Right lobe of liver (tissue), 4 donors: ENCODE measurements at regions not wholly inside any gene's neighbourhood (a gene's known extent, or its start where the extent isn't known, plus 50 kb on each side); places are given as distances from the start of the nearest gene placed in this dataset.

Experiments
- POLR2A ChIP-seq: fragments of 450-650 bp; IDR thresholded peaks from one replicate; pipeline ENCODE4 v1.6.1; 2017; ENCODE audit warnings: antibody characterized with exemption, mild to moderate bottlenecking
- TF ChIP-seq, protein P1 (sequence below), 4 donors: fragments of 200-600 bp in 3 of 4; fragments of 450-650 bp in 1 of 4; IDR thresholded peaks; one replicate each; pipeline versions ENCODE4 v1.5.1 to v1.8.0; 2016 to 2022; ENCODE audit warnings: antibody characterized with exemption in 4 of 4, mild to moderate bottlenecking in 2 of 4
- donor health status: DM: no; HTN: no; CAD: no.
- donor health status: DM: no; HTN: no; CAD: no.
- donor health status: DM: no; HTN: yes; CAD: no.

DNA sequence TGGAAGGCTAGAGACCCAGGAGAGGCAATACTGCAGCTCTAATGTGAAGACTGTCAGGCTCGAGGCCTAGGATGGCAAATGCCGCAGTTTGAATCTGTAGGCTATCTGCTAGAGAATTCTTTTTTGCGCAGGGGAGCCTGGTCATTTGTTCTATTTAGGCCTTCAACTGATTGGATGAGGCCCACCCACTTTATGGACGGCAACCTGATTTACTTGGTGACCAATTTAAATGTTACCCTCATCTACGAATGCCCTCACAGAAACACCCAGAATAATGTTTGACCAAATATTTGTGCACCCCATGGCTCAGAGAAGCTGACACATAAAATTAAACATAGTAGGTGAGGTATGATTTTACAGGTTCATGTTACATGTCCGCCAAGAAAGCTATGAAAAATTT is 300.7 kb upstream of the GRM7 start:
- TF ChIP-seq, protein P1, sequence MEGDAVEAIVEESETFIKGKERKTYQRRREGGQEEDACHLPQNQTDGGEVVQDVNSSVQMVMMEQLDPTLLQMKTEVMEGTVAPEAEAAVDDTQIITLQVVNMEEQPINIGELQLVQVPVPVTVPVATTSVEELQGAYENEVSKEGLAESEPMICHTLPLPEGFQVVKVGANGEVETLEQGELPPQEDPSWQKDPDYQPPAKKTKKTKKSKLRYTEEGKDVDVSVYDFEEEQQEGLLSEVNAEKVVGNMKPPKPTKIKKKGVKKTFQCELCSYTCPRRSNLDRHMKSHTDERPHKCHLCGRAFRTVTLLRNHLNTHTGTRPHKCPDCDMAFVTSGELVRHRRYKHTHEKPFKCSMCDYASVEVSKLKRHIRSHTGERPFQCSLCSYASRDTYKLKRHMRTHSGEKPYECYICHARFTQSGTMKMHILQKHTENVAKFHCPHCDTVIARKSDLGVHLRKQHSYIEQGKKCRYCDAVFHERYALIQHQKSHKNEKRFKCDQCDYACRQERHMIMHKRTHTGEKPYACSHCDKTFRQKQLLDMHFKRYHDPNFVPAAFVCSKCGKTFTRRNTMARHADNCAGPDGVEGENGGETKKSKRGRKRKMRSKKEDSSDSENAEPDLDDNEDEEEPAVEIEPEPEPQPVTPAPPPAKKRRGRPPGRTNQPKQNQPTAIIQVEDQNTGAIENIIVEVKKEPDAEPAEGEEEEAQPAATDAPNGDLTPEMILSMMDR (IDR thresholded peaks at IDR 0.05) = no peak
- no peak for TF ChIP-seq POLR2A
